Dedifferentiated amniotic fluid mesenchymal stem cell (primary cell): ENCODE measurements at regions not wholly inside any gene's neighbourhood (a gene's known extent, or its start where the extent isn't known, plus 50 kb on each side); places are given as distances from the start of the nearest gene placed in this dataset.

Experiments
- DNase-seq: peaks from one replicate; pipeline ENCODE4 v3.0.0-alpha.2; 2016; ENCODE audit errors: extremely low spot score

GRCh38 chr14:27372771-27373170 lies 774.9 kb upstream of the NOVA1 start:
- no peak for DNase-seq

DNA sequence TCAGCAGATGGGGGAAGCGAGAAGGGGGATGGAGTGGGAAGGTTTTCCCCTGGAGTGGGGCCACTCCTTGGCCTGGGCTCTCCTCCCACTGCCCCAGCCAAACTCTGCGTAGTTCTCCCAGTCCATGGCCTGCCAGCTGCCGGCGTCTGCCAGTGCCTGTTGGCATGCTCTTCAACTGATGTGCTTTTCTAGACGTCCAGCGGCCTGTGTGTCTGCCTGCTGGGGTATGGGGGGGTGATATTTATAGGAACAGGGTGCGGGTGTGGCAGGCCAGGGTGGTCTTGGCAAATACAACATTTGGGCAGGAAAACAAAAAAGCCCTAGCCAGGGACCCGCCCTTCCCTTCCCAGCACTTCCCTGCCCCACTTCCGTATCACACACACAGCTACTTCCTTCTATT lies 786.3 kb upstream of the NOVA1 start:
- no peak for DNase-seq

DNA sequence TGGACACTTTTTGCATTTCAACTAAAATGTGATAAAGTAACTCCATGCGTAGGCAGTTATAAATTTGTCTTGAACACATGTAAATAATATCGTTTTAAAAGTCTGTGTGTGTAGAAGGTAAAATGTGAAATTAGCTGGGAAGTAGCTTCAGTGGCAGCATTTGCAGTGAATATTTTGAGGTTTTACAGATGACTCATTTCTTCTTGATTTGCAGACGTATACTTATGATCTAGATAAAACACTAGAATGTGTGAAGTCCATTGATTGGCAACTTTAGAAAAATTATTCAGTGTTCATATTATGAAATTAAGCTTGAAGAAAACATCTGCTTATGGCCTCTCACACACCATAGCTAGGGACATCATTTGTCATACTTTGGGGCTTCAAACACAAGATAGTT lies 788.6 kb upstream of the NOVA1 start:
- DNase-seq, result no peak

DNA sequence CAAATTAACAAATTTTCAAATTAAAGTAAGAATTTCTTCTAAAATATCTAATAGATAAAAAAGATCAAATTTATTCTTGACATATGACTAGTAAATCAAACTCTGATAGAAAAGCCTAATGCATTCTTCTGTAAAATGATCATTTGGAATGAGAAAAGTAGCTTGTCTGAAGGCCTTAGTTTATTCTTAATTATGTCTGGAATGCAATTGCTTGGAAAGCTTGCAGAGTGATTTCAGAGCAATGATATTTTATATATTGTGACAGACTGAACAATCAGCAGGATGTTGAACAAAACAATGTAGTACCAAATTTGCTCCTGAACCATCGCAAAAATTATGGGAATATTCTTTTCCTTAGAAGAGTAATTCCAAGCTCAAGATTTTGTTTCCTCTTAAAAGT lies 789.6 kb upstream of the NOVA1 start:
- peak; percentile 73 for DNase-seq

DNA sequence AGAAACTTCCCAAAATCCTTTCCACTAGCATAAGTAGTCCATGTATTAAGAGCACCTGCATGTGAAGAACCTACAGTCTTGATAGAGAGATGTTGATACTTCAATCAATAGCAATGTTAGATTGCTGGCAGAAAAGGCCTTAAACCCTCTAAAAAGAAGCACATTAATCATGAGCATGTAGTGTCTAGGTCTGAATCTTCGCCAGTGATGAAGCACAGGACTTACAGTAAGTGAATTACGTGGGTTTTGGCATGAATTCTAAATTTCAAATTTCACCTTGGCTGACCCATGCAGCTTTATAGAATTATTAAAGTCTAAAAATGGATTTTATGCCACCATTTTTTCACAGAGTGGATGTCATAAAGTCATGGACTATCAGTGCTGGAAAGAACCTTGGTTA lies 791.6 kb upstream of the NOVA1 start:
- no peak for DNase-seq

GRCh38 chr14:27390155-27390554 lies 792.3 kb upstream of the NOVA1 start:
- no peak for DNase-seq

DNA sequence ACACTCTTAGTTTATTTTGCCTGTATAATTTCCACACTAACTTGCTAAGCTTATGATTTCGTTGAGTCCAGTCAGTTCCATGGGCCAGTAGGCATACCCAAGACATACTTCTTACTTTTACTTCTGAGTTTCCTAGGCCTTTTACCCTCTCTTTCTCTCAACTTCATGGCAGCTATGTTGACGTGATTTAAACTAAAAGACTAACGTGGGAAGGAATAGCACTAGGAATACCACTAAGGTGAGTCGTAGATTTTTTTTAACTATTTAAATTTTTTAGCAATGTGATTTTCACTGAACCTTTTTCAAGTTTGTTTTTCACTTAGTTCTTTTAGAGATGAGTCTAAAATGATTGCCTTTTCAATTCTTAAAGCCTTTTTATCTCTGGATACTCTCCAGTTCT lies 793.5 kb upstream of the NOVA1 start:
- DNase-seq, result peak; percentile 15

GRCh38 chr14:27392153-27392552 lies 794.3 kb upstream of the NOVA1 start:
- DNase-seq, result peak; percentile 67

DNA sequence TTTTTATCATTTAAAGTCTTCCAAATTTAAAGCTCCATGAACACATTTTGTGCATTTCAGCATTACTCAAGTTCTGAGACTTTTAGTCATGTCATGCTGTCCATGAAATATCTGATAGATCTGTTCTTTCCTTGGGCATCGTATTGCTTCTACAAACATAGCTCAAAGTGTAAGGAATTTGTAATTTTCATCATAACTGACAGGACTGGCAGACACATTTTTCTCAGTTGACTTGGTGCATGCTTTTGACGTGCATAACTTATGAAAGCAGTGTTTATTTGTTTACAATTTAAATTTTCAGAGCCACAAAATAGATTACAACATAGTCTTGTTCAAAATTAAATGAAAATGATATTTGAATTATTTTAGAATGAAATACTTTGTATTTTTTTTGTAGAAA lies 812.1 kb upstream of the NOVA1 start:
- DNase-seq, result peak; percentile 93

DNA sequence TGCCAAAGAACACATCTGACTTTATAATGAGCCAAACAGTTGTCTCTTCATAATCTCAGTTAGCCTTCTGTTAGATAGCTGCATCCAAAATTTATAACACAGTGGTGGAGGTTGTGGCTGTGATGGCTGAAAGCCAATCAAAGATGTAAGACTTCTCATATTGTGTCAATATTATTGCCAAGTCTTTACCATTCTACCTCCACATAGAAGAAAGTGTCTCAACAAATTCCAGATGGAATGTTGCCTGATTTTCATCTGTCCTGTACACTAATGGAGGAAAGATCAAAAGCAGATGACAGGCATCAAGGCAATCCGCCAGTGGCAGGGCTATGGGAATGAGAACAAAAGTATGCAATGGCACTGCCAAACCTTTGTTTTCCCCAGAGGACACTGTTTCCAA lies 813.1 kb upstream of the NOVA1 start:
- DNase-seq, result peak; percentile 60

DNA sequence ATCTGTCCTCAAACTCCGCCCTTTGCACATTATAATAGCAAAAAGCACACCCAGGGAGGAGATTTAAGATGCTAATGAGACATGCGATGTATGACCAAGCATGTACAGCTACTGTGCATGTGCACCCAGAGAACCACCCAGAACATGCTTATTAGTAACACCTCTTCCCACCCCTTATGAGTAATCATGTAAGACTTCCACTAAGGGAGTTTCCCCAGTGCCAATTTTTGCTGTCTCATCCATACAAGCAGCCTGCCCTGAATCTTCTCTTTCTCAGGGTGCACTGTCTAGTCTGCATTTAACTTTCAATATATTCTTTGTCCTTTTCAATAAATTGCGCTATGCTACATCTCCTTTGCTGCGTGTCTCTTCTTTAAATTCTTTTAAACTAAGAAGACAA lies 830.0 kb upstream of the NOVA1 start:
- peak; percentile 66 for DNase-seq

DNA sequence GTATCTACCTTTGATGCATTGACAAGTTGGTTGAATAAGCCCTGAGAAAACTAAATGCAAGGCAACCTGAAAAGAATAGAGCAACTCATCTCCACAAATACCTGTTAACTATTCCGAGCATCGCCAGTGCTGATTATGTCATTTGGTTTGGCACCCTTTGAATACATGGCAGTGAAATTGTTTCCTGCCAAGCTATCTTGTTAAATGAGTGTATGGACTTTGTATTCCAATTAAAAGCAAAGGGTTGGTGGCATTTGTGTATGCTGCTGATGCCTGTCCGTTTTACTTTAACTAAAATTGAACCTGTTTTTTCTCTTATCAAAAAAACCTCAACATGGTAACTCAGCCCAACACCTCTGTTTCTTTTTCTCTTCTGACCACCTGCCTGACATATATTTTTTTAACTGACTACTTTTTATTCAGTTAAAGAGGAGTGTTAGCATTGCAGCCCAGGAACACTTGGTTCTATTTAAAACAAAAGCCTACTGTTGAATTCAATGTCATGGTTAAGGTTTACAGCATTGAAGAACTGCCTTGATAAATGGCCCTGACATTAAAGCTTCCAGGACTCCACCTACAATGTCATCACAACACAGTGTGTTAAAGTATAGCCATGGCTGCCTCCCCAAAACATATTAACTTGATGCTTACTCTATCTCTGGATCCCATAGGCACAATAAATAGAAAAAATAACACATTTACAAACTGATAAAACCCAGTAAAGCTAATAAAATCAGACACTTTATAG lies 838.3 kb upstream of the NOVA1 start:
- DNase-seq, result no peak

- DNase-seq, result no peak
Observed at GRCh38 chr14:27484633-27485032, 886.8 kb upstream of the NOVA1 start.

GRCh38 chr14:27485193-27485592 lies 887.4 kb upstream of the NOVA1 start:
- DNase-seq, result no peak

- DNase-seq, result no peak
Observed at GRCh38 chr14:27506272-27506671, 908.4 kb upstream of the NOVA1 start.

DNA sequence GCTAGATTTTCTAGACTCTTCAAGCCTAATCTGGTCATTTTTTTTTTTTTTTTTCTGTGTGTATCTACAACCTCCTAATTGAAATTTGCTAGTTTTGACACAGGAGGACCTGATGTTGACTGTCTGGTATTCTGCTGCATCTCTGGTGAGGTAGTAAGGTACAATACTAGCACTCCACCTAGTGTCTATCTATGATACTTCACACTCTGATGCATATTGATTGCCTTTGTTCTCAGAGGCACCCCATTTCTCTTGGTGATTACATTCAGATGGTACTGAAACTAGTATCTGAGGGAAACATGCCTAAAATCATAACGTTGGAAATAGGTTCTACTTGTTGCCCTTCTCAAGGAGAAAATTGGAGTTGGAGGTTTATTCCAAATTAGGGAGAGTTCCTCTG lies 930.5 kb upstream of the NOVA1 start:
- peak; percentile 59 for DNase-seq

DNA sequence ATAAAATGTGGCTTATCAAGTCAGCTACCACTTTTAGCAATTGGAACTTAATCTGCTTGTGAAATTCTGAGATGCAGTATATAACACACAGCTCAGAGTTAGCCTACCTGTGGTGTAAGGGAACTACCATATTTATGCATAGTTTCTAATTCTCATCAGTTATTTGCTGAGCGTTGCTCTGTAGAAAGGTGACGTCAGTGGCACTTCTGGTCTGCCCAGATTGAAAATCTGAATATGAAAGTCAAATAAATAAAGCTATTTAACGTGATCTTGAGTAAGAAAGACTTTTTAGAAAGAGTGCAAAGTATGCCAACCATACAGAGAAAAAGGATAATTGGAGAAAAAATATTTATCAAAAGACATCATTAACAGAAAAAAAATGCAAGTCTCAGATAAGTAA lies 938.9 kb upstream of the NOVA1 start:
- no peak for DNase-seq

DNA sequence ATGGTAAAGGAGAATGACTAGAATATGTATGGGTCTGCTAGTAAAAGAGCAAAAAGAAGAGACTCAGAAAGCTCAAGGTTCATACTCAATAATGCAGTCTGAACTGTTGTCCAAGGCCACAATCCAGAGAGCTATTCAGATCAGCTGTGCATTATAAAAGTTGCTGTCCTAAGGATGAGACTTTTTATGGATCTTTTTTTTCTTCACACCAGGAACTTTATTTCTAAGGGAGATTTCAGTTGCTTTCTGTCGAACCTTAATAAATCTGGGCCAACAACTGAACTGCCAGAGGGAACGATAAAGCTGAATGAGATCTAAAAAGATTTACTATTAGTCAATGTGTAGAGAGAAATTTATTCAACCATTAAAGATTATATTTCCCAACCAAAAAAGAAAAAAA lies 948.3 kb upstream of the NOVA1 start:
- DNase-seq, result no peak

- no peak for DNase-seq
Observed at GRCh38 chr14:27553790-27554189, 956.0 kb upstream of the NOVA1 start.

GRCh38 chr14:27557445-27557844 lies 959.6 kb upstream of the NOVA1 start:
- no peak for DNase-seq

DNA sequence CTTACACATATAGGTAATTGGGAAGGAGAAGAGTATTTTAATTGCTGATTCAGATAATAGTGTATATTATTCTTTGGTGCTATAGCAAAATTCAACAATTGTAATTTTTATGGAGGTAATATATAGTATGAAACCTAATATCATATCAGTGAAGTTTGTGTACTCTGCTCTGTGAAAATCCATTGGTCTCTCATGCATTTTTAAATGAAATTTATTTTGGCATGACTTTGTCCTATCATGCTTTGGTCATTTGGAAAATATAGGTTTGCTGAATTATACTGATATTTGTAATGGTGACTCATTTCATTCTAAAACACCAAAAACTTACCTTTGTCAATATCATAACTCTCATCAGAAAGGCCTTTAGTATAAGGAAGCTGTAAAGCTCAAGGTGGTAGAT lies 962.0 kb upstream of the NOVA1 start:
- no peak for DNase-seq

DNA sequence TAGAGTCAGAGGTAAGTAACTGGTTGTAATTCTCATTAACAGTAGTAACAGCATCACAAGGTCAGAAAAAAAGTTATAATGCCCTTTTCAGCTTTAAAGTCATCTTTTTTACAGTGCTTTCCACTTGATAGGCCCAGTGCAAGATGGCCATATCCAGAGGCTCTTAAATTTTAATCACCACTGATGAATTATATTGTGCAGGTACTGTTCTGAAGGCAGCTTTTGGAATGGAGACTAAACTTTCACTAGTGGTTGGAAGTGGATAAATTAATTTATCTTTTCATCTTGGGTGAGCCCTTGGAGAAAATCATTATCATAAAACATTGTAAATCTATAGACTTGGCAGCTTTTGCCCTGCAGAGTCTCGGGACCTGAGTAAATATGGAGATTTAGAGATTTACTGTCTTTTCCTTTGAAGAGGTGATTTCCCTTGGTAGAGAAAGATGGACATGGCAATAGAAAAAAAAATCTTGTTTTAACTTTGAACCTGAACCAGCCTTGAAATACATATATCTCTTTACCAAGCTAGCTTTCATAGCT lies 969.1 kb upstream of the NOVA1 start:
- no peak for DNase-seq

GRCh38 chr14:27573018-27573417 lies 975.2 kb upstream of the NOVA1 start:
- no peak for DNase-seq

GRCh38 chr14:27587103-27587502 lies 989.3 kb upstream of the NOVA1 start:
- DNase-seq, result no peak
